GM21723 (cell line): ENCODE measurements at regions not wholly inside any gene's neighbourhood (a gene's known extent, or its start where the extent isn't known, plus 50 kb on each side); places are given as distances from the start of the nearest gene placed in this dataset.

Experiments
- ATAC-seq: cut with Tn5 transposase; IDR thresholded peaks from one replicate; pipeline ENCODE4 v1.9.1; 2021; ENCODE audit warnings: mild to moderate bottlenecking, moderate library complexity; ENCODE audit not compliant: unreplicated experiment

DNA sequence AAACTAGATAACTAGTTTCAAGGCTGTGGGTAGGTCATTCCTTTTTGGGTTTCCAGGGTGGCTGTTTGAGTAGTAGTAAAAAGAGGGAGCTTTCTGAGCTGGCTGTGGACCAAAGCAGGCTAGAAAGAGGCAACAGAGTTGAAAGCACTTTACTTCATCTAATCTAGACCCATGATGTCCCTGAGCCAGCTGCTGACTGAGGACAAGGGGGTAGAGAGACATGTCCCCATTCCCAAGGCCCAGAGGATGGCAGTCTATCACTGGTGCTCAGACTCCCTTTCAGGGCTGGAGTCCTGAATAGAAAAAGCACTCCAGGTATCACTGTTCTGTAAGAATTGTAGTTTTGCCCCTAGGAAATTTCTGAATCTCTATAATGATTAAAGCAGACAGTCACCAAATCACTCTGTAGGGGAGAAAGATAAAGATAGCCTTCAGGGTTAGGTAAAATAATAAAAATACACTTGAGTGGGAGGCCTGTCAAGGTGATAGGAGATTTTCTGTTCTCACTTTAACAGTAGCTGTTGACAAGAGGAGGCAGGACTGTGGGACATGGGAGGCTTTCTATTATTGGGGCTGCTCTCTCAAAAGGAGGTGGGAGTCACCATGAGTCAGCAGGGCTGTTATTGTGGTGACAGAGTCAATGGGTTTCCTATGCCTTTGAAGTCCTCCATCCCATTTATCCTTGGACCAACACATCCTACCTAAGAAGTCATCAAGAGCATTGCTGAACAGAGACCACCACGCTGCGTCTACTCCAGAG is 190.2 kb upstream of the MPHOSPH6 start:
- ATAC-seq, result no peak

DNA sequence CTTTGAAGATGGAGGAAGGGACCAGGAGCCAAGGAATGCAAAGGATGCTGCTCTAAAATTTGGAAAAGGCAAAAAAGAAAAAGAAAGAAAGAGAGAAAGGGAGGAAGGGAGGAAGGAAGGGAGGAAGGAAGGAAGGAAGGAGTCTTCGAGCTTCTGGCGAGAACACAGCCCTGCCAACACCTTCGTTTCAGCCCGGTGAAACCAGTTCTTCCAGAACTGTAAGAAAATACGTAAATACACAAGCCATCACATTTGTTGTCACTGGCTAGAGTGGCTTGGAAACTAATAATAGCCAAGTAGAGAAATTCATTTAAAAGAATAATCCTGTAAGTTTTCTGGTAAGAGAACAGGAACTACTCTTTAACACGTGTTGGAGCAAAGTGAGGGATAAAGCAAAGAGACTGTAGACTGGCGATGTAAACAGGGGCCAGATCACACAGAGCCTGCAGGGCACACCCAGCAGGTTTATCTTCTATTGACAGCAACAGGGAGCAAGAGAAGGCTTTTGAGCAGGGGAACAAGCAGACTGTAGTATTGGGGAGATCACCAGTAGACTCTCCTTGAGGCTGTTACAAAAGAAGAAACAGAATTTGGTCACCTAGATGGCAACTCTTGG is 188.7 kb upstream of the MPHOSPH6 start:
- no peak for ATAC-seq

DNA sequence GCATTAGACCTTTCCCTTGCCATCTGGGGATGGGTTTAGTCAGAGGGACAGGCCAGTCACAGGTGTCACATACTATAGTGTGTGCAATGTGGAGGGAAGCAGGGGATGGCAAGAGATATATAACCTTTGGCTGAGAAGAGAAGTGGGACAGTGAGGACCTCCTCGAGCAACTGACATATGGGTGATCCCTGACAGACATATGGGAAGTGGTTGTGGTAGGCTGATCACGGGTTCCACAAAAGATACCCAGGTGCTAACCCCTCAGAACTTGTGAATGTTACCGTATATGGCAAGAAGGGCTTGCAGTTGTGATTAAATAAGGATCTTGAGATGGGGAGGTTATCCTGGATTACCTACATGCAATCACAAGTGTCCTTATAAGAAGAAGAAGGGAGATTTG is 188.1 kb upstream of the MPHOSPH6 start:
- ATAC-seq, result no peak

DNA sequence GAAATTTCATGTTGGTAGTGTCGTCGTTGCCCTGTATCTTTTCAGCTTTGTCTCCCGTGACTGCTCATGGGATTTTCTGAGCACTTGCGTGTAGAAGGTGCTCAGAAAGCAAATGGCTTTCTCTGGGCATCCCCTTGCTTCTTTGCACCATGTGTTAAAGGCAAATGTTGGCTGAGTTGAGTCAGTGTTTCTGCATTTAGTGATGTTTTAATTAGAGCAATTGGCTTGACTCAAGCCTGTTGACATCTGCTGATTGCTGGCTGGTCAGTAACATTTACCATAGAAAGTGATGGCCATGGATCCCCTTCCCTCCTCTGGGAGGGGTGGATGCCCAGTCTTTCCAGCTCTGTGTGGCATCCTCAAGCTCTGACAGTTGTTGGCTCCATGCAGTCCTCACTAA is 187.2 kb upstream of the MPHOSPH6 start:
- ATAC-seq, result no peak

DNA sequence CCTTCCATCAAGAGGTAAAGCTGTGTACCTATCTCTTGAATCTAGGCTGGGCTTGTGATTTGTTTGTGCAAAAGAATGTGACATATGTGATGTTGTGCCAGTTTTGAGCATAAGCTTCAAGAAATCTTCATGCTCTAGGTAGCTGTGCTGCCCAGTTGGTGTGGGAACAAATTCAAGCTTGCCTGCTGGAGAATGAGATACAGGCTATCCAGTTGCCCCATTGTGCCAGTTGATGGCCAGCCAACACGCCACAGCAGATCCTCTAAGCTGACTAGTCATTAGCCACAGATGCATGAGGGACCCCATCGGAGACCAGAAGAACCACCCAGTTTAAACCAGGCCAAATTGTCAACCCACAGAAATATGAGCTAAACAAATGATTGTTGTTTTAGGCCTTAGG is 180.5 kb upstream of the MPHOSPH6 start:
- ATAC-seq, result no peak

DNA sequence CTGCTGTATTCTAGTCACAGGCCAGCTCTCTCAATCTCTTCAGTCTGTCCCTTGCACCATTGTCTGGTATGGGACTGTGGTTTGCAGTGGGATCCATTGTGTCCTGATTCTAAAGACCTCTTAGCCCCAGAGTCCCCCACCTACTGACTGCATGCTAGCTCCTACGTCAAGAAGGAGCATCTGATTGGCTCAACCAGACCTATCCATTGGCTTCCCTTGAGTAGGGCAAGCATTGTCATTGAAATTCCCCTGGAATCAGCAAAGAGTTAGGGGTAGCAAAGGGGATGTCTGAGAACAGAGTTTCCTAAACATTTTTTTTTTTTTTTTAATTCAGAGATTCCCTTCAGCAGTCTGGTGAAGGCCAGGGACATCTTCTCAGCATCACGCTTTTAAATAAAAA is 175.3 kb upstream of the MPHOSPH6 start:
- ATAC-seq, result no peak

DNA sequence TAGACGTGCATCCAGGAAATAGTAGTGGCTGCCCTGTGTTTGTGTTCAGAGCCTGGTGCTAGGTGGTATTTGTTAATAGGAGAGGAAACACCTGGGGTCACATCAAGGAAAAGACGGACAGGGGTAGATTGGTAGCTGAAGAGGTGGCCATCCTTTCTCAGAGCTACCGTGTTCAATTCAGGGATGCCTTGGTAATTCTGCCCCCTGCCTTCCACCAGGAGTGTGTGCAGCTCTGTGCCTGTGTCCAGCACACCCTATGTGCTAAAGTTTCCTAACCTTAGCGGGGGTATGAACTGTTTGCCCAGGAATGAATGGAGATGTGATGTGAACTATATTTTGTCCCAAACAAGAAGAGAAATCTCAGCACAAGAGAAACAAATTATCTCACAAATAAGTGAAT is 174.1 kb upstream of the MPHOSPH6 start:
- ATAC-seq, result no peak

DNA sequence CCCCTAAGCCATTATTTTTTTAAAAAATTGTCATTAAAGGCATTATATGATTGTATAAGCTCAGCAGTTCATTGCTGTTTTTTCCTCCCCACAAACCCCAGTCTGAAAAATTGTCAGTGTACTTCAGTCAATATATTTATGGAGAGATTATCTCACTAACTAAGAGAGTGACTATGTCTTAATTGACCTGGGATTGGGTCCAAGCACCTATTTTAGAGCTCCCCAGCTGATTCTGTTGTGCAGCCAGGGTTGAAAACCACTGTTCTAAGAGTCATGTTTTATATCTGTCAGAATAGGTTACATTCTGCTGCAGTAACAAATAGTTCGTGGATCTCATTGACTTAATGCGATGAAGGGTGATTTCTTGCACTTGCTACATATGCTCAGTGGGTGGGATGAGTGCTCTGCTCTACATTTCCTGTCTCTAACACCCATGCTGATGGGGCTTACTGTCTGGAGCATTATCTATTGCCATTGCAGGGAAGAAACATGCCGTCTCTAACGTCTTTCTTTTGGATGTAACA is 171.2 kb upstream of the MPHOSPH6 start:
- ATAC-seq, result no peak

DNA sequence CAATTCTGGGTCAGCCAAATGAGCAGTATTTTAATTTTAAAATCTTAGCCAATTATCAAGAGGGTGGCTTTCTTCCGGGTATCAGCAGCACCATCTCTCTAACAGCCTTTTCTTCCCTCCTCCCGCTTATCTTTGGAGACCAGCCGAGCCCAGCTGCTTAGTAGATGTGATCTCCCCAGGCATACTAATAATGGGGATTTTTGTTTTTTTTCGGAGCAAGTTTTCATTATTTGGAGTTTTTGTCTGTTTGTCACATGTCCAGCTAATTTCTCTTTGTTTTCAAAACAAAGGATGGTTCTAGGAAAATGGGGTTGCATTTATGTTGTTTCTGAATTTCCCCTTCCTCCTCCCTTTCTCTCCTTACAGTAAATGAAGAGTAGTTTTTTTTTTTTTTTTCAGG is 170.5 kb upstream of the MPHOSPH6 start:
- no peak for ATAC-seq

DNA sequence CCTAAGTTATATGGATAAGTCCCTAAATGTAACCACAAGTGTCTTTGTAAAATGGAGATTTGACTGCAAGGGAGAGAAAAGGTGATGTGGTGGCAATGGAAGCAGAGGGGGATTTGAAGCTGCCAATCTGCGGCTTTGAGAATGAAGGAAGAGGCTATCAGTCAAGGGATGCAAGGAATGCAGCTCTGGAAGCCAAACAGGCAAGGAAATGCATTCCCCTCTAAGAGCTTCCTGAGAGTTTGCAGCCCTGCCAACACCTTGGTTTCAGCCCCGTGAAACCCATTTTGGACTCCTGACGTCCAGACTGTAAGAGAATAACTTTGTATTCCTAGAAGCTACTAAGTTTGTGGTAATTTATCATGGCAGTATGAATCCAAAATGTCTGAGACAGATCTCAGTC is 167.3 kb upstream of the MPHOSPH6 start:
- ATAC-seq, result no peak

DNA sequence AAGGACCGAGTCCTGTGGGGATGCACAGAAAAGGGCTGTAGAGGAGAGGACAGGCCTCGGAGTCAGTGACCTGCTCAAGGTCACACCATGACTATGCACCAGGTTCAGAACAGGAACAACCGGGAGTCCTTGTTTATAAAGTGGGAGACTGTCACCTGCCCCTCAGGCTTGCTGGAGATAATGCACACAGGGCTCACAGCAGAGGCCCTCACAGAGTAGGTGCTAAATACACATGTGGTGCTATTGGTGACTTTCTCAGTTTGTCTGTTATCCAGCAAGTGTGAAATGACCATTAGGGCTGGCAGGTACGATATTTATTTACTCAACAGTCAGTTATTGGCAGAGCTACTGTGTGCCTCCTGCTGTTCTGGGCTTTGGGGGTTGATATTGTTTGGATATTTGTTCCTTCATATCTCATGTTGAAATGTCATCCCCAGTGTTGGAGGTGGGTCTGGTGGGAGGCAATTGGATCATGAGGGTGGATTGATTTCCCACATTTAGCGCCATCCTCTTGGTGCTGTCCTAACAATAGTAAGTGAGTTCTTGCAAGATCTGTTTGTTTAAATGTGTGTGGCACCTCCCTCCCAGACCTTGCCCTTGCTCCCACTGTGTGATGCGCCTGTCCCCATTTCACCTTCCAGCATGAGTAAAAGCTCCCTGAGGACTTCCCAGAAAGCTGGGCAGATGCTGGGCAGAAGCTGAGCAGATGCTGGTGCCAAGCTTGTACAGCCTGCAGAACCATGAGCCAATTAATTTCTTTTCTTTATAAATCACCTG is 162.1 kb upstream of the MPHOSPH6 start:
- no peak for ATAC-seq

DNA sequence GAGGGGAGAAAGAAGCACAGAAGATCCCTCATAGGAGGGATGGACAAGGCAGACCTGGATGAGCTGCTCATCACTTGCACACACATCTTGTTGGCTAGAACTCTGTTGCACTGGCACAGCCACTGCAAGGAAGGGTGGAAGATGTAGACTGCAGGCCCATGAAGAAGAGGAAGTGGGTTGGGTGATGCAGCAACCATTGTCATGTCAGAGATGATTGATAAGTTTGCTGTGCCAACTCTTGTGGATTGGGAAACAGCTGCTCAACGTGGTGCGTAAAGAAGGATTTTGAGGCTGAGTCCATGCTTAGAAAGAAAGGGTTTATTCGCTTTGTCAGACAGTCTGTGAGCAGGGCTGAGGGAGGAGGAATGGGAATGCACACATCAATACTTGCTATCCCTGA is 161.4 kb upstream of the MPHOSPH6 start:
- ATAC-seq, result no peak

DNA sequence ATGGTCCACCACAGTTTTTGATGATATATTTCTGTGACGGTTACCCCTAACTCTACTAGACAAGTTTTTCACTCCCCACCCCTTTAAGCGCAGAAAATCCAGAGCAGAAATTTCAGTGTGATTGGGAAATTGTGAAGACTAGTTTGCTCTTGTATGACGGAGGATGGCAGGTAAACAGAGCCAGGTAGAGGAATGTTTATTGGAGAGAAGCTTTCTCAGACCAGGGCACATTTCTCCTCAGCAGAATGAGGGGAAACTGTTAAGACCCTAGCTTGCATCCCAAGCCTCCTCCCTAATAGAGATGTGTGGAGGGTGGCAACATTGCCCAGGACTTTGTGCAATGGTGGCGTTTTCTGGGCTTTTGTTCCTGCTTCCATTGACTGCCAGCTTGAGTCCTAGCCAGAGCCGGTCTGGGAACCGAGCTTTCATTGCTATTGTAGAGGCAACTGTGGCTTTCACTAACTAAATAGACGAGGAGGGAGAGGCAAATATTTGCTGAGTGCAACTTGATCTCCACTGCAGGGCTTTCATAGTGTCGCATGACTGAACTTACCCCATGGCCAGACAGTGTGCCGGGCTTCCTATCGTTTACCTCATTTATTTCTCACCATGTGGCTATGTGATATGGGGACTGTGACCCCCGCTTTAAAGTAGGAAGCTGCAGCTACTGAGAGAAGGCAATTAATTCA is 159.6 kb upstream of the MPHOSPH6 start:
- no peak for ATAC-seq

DNA sequence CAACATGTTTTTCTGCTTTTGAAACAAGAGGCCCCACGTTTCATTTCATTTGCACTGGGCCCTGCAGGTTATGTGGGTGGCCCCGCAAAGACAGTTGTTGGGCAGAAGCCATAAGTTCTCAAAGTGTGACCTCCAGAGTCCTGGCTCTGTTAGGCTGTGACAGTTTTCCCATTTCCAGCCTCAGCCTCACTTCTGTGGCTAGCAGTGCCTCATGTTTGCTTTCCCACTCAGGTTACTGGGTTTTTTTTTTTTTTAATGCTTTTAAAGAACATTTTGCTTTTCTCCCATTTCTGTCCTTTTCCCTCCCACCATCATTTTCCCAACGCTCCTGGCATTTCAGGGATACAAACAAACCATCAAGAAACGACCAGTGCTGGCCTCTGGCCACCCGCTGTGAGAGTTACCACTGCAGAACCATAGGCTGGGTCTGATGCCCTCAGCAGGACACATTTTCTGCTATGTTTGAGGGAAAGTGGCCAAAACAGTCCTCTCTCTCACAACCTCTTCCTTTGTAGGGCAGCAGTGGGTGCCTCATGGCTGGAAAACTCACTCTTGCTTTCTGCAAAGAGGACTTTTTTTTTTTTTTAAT is 159.0 kb upstream of the MPHOSPH6 start:
- ATAC-seq, result no peak

DNA sequence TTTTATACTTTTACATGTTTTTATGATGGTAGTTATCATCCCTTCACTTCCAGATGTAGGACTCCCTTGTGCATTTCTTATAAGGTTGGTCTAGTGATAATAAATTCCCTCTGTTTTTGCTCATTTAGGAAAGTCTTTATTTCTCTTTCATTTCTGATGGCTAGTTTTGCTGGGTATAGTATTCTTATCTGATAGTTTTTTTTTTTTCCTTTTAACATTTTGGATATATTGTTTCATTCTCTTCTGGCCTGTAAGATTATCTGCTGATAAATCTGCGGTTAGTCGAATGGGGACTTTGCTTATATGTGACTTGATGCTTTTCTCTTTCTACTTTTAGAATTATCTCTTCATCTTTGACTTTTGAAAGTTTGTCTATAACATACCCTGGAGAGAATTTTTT is 153.1 kb upstream of the MPHOSPH6 start:
- no peak for ATAC-seq

DNA sequence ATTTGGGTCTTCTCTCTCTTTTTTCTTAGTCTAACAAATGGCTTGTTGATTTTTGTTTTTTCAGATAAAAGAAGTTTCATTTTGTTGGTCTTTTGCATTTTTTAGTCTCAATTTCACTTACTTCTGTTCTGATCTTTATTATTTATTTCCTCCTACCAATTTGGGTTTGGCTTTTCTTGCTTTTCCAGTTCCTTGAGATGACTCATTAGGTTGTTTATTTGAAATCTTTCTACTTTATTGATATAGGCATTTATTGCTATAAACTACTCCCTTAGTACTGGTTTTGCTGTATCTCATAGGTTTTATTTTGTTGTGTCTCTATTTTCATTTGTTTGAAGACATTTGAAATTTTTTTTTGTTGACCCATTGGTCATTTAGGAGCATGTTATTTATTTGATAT is 152.2 kb upstream of the MPHOSPH6 start:
- no peak for ATAC-seq

DNA sequence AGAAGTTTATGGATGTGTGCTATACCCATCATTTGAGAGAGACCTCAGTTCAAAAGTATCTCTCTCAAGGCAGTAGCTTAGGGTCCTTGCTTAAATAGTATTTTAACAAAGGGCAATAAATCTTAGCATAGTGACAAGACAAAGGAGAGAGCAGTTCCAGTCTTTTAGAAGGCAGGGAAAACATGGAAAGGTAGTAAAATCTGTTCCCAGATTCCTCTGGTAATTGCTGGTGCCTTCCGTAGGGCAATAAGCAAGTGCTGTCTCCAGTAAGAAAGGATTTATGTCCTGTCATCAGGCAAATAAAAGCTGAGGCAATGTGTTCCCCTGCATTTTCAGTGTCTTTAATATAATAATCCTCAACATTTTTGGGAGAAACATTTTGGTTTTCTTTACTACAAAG is 149.0 kb upstream of the MPHOSPH6 start:
- ATAC-seq, result no peak

DNA sequence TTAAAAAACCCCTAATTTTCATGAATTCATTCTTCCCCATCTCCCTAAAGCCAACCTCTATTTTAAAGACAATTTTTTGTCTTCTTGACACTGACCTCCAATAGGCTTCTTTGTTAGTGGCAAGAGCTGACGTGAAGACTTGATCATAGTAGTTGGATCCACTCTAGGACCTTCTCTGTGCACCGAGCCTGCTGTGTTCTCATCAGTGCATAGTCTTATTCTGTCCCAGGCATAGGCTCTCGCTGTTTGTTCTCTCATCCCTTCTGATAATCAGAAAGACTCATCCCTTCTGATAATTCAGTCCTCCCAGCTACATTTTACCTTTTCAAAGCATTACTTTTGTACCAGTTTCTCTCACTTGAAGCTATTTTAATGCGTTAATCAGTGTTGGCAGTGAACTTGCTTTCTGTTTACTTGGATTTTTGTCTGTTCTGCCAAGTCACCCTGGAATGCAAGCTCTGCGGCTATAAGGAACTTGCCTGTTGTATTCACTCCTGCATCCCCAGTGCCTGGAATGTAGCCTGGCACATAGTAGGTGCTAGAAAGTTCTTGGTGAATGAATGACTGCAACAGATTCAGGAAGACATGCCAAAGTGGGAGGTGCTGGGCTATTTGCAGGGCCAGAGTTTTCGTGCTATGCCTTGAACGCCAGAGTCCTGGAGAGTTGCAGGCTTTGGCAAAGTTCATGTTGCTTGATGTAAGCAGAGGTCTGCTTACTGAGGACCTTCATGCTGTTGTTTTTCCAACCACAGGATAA is 147.6 kb upstream of the MPHOSPH6 start:
- no peak for ATAC-seq

DNA sequence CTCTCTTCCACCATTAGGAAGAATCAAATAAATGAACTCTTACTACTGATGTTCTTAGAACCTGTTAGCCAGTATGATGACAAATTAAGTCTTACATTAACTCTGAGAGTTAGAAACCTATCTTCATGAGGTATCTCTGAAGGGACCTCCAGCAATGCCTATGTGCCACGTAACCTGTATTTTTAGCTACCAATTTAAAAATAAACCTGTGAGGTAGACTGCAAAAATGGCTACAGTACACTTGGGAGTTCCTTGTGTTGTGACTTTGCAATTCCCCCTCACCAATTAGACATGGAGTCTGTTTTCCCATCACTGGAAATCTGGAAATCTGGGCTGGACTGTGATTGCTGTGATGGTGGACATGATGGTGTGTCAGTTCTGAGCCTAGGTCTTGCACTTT is 143.7 kb upstream of the MPHOSPH6 start:
- no peak for ATAC-seq

DNA sequence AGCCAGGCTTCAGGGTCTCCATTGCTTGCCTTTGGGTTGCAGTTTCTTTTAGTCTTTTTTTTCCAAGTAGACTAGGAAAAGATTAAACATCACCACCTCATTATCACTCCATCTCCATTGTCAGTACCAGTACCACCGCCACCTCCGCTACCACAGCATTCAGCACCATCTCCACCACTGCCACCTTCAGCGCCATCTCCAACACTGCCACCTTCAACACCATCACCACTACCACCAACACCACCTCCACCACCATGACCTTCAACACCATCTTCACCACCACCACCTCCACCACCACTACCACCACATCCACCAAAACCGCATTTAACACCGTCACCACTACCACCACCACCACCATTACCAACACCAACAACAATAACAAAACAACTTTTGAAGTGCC is 141.5 kb upstream of the MPHOSPH6 start:
- ATAC-seq, result no peak
